Right renal cortex interstitium (tissue), 3 donors: ENCODE measurements at regions not wholly inside any gene's neighbourhood (a gene's known extent, or its start where the extent isn't known, plus 50 kb on each side); places are given as distances from the start of the nearest gene placed in this dataset.
A peak's percentile ranks its signal among the peaks of the same experiment; 100 is the strongest.

Experiments
- DNase-seq, 3 donors: peaks; one replicate each; pipeline ENCODE4 v3.0.0-alpha.2; 2013; ENCODE audit warnings: low read depth in 3 of 3, low spot score in 2 of 3

DNA sequence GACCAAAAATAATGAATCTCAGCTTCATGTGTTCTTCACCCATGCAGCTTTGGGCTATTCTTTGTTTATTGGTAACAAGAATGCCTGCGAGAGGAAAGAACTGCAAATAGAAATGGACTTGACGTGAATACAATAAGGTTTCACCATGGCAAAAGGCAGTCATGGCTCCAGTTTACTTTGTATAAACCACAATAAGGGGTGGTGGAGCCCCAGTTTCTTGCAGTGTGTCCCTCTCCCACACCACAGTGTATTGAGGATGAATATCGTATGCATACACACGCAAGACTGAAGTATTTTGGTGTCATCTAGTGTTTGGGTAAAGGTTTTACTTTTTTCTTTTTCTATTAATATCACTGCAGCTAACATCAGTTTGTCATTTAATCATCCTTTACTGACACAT, 159.7 kb upstream of the CNTN4 start:
- DNase-seq: no peak

DNA sequence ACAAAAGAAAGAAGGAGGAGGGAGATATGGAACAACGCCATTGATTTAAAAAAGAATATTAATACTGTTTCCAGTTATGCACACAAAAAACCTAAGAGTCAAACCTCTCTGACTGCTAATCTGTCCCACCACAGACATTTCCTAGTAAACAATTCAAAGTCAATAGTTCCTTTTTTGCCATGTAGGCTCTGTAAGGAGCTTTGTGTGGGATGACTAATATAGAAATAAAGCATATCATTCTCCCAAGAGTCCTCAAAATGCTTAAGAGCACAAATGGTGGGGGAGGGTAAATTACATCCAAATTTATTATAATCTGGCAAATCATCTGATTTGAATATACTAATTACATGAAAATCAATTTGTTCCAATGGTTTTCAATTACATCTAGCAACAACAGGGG, 155.9 kb upstream of the CNTN4 start:
- no peak for DNase-seq

DNA sequence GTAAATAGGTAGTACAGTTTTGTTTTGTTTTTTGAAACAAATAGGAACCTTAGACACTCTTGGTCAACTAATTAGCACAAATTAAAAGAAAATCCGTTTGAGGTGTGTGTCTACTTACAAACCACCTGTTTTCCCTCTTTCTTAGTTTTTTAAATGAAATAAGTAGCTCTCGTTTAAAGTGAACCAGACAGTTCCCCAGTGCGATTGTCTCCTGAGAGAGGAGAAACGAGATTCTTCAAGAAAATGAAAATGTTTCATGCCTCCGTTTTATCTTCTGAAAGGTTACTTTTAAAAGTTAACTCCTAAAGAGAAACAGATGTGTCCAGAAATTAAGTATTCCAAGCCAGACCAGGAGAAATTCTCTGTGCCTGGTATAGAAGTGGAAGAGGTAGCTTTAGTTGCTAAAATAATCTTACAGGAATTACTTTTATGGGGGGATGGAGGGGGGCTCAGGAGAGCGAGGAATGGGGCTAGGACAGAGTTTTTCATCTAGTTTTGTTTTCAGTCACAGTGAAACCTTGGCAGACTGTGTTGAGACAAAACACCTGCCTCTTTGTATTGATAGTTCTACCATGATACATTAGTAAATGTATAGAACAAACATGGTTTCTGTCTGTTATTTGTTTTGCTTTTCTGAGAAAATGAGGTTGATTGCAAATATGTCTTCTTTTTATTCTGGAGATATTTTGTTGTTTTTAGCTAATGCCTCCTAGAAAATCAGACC, 155.1 kb upstream of the CNTN4 start:
- no peak for DNase-seq

DNA sequence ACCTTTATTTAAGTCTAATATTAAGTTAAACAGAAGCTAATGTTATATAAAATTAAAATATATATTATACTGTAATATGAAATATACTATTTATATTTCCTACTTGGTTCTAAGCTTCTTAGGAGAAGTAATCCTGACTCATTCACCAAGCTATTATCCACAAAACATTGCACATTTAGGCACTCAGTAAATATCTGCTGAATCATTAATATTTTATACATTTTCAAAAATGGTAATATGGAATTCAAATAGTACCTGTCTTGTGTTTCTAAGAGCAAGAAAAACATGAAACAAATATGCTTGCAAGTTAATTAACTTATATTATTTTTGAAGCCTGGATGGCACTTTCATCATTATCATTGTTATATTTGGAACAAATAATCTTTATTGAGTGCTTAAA, 153.0 kb upstream of the CNTN4 start:
- DNase-seq: no peak

DNA sequence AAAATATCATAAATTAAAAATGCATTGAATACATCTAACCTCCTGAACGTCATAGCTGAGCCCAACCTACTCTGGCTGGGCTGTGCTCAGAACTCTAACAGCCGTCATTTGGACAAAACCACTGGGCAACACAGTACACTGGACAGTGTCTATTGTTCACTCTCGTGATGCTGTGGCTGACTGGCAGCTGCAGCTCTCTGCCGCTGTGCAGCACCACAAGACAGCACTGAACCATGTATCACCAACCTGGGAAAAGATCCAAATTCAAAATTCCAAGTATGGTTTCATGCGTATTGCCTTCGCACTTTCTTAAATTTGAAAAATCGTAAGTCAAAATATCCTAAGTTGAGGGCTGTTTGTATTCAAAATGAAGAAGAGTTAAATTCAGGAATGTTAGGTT, 145.1 kb upstream of the CNTN4 start:
- no peak for DNase-seq

DNA sequence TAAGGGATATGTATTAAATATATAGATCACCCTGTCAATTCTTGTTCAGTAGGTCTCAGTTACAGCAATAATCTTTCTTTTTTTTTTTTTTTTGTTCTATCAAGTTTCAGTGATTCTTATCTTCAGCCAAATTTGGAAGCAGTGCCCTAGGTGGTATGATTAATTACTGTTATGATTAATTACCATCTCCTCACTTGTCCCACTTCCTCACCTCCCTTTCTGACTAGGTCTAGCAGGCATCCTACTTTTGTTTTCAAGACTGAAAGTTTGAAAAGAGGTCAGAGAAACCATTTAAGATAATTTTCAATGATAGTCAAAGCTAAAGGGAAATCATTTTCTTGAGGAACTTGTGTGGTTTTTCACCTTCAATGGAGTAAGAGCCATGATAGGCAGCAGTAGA, 144.0 kb upstream of the CNTN4 start:
- DNase-seq: no peak

DNA sequence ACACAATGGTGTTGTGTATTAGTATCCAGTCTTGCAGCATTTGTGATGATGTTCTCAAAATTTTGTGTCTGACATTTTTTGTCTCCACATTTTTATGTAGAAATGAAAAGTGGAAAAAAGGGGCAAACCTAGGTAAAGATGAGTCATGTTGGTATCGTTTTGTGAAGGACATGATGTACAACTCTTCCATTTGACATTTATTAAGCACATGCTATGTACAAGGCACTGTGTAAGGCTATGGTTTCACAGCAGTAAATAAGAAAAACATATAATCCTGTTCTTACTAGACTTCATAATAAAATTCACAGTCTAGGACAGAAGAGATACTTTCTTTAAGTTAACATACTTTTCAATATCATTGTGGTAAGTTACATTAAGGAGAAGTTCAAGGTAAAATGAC, 143.5 kb upstream of the CNTN4 start:
- DNase-seq: no peak

DNA sequence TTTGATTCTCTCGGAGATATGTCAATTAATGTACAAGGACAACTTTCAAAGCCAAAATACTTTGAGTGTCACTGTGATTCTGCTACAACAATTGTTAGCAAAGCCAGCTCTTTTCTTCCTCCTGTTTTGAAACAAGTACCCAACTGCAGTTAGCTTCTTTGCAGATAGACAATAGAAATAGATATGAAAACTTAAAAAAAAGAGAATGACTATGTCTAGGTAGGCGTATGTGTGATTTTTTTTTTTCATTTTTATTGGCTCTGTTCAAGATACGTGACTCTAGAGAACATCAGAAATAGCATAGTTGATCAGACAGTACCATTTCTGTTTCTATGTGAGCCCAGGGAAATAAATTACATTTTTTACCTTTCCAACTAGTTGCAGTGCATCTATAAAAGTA, 142.9 kb upstream of the CNTN4 start:
- DNase-seq: no peak

DNA sequence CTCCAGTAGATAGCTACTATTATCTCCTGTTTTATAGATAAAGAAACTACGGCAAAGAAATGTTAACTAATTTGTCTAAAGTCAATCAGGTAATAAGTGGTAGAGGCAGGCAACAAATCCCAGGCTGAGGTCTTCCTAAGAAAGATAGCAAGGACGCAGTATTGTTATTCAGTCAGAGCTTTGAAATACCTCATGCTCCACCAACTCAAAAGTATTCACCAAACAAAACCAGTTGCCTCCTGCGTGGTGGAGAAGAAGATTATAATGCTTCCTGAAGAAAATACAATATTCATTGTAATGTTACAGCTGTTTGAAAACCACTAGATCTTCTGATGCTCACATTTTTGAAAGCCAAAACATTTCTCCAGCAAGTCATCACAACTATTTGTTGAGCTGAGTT, 138.2 kb upstream of the CNTN4 start:
- no peak for DNase-seq

DNA sequence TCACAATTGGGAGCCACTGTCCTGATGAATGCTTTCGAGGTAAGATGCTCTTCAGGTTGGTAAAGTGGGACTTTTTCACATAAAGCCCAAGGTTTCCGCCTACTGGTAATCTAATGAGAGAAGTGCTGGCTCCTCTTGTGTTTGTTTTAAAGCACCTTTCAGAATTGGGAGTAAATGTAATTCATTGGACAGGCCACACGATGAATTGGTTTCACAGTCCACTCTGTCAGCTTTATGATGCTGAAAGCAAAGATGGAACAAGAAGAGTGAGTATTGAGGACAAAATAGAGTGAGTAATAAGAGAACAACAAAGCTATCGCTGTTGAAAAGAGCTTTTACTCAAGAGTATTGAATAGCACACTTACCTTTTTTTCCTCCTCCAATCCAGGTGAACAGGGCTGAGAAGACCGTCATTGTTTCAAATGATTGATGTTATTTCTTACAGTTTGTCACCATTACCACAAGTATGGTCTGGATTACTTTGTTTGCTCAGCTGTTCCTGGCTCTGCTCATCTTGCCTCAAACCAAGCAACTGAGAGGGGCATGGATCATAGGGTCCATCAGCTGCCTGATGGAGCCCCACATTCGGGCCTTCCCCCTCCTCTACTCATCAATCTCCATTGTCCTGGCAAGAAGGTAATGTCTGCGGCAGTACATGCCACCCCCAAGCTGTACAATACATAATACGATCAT, 136.1 kb upstream of the CNTN4 start:
- DNase-seq: peak; percentile 23 to 53 (median 47)

DNA sequence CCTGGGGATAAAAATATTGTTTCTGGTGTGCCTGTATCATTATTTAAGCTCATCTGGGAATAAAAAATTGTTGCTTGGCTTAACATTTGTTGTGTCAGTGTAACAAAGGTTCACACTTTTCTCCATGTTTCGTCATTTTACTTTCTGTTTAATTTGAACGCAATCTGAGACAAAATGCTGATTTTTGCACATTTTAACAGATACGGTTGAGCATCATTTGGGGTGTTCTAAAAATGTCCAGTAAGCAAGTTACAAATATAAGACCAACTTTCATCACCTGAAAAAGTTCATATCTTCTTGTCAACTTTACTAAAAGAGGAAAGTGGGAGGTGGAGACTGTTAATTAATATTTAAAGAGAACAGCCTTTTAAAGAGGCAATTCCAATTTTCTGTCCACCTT, 134.8 kb upstream of the CNTN4 start:
- no peak for DNase-seq

DNA sequence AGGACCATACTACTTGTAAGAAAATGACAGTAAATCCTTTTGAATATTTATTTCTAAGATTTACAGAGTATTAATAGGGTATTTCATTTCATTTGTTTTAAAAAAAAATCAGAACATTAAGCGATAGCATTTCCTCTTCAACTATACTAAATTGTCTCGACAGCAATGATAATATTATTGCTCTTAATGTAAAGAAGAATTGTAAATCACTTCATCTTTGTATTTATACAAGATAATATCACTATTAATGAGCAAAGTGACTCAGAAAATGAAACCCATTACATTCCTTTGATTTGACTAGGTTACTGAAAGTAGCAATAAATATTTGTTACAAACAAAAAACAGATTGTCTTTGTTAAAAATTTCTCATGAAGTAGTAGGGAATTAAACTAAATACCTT, 131.1 kb upstream of the CNTN4 start:
- no peak for DNase-seq

DNA sequence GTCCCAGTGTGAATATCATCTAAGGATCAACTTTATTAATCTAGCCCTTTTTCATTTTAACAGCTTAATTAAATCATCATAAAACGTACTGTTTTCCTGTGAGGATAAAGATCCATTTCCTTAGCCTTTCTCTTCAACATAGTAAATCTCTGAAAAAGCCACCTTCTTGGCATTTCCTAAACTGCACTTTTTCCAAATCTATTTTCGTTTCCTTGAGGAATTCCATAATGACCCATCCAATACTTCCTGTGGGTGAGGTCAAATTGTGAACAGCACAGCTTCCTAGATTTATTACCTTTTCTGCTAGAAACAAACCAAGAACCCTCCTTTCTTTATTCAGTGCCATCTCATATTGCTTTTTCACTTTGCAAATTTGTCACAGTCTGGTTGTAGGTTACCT, 129.4 kb upstream of the CNTN4 start:
- DNase-seq: no peak

DNA sequence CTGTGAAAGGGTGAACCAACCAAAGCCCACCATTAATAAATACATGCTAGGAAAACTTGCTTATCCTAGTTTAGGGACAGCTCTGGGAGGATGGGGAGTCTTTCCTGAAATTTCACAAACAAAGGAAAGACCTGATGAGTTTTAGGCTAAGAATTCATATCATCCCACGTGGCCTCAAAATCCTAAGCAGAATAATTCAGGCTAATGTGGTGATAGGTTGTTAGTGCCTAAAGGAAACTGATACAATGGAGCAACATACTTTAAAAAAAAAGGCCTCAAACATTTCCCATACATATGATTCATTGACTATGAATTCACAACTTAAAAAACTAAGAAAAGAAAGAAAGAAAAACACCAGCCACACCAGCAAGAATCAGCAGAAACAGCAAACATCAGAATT, 126.9 kb upstream of the CNTN4 start:
- no peak for DNase-seq

DNA sequence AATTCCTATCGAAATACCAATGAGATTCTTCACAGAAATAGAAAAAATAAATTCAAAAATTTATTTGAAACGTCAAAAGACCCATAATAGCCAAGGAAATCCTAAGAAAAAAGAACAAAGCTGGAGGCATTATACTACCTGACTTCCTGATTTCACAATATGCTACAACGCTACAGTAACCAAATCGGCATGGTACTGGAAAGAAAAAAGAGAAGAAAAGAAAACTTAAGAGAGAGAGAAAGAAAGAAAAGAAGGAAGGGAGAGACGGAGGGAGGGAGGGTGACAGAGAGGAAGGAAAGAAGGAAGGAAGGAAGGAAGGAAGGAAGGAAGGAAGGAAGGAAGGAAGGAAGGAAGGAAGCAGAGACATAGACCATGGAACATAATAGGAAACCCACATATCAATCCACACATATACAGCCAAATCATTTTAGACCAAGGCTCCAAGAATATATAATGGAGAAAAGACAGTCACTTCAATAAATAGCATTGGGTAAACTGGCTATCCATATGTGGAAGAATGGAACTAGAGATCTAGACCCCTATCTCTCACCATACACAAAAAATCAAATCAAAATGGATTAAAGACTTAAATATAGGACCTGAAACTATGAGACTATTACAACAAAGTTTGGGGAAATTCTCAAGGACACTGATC, 118.6 kb upstream of the CNTN4 start:
- no peak for DNase-seq

DNA sequence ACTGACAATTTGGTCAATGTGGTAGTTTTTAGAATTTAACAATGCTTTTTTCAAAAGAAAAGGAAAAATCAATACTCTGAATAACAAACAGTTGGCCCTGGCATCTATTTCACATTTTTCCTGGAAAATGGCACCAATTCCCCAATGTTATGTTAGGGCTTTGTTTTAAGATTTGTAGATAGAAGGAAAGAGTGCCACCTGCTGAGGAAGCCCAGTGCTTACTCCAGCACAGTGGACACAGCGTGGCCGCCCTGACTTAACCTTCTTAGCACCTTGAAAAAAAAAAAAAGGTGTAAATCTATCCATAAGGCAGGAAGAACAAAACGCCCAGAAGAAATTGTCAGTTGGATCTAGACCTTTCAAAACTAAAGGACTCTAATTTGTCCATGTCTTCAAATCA, 110.7 kb upstream of the CNTN4 start:
- no peak for DNase-seq

DNA sequence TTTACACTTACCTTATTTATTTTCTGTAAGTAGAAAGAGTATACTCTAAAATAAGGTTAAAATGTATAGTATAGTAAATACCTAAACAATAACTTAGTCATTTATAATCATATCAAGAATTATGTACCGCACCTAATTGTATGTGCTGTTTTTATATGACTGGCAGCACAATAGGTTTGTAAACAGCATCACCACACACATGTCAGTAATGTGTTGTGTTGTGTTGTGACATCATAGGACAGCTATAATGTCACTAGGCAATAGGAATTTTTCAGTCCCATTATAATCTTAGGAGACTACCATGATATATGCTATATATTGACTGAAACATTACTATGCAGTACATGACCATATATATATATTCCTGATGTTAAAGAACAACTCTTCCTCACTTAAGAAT, 99.9 kb upstream of the CNTN4 start:
- DNase-seq: no peak

DNA sequence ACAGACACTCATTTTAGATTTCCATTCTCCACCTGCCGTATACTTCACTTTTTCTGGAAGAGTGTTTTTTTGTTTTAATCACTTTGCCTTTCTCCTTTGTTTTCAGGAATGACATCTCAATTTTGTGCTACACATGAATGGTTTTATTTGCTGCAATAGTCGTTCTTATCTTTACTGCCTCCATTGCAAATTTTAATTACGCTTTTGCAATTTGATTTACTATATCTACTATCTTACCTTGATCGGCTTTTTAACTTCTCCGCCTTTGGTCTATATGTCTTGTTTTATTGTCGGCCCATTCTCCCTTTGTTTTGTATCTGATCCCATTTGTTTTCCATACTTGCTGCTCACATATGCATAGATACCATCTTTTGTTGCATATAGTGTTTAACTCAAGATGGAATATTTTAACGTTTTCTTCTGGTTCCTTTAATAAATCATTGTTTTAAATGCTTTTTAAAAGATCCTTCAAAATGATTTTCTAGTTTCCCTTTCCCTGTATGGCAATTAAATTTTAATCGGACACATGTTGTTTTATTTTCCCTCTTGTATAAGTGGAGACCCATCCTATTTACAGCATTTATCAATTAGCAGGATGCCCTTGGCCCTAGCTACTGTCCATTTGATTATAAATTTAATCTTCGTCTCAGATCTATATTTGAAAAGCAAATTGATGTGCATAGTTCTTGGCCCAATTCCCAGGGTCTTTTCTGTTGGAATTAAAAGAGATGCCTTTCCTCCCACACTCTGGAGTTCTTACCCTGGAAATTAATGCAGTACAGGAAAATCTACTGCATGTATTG, 97.2 kb upstream of the CNTN4 start:
- DNase-seq: peak in 2 of 3 donors; percentile 21 to 33

DNA sequence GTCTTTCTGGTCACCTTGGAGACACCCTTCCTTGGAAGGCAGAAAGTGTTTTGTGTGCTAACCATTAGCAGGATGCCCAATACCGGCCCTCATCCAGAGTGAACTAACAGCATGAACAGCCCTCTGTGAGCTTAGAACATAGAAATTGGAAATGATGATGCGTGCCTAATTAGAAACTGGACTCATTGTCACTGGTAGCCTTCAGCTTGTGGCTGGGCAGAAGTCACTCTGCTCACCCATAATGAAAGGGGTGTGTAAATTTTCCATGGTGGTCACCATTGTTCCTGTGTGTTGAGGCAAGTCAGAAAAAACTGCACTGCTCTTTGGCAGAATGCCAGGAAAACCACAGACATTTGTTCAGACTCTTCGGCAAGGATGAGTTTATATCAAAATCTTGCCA, 74.7 kb upstream of the CNTN4 start:
- no peak for DNase-seq

DNA sequence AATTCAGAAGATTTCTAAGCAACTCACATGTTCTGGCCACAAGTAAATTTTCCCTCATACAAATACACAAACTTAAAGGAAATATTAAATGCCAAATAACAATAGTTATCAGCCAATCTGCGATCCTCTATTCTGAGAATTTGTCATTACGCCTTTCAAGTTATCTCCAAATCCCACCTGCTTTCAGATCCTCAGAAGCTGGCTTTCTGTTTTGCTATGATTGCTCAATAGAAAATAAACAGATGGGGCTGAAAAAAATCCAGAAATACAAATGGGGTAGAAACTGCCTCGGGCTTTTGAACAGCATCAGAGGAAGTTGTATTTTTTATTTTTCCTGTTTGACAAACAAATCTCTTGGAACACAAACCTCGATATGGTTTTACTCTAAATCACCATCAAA, 74.0 kb upstream of the CNTN4 start:
- DNase-seq: no peak

DNA sequence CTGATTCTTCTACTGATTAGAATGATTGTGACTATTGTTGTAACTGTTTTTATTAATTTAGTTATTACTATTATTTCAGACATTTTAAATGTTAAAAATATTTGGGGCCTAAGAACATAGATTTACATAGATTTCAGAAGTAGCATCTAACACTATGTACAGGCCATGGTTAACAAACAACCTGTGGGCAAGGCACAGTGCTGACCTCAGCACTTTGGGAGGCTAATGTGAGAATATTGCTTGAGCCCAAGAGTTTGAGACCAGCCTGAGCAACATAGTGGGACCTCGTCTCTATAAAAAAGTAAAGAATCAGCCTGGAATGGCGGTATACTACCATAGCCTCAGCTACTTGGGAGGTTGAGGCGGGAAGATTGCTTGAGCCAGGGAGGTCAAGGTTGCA, 69.1 kb upstream of the CNTN4 start:
- no peak for DNase-seq
